ENCODE measurements at regions not wholly inside any gene's neighbourhood (a gene's known extent, or its start where the extent isn't known, plus 50 kb on each side); places are given as distances from the start of the nearest gene placed in this dataset.

DNA sequence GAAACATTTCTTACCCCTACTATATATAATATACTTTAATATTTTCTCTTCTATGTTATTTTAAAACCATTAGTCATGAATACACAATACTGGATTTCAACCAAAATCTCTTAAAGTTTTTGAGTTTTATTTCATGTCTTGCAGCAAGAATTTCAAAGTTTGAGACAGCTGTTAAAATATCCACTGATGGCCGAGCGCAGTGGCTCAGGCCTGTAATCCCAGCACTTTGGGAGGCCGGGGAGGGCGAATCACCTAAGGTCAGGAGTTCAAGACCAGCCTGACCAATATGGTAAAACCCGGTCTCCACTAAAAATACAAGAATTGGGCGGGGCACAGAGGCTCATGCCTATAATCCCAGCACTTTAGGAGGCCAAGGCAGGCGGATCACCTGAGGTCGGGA is 59.7 kb upstream of the DAPK1 start:
- no CpG with 5 or more reads among the region's 8 CpGs for WGBS (ENCODE audit: extremely low coverage, insufficient read length, low lambda C conversion rate)
- Histone ChIP-seq H3K4me2 (ENCODE audit: insufficient read depth, insufficient read length, low read length) (no peak overlapping the region), H3K27me3 (ENCODE audit: insufficient read depth, low read length) (no peaks in the 10 kb centered on the region; the same call in 1 of the 2 replicates), H2BK15ac (ENCODE audit: low read depth, low read length) (no peak overlapping the region), H3K18ac (ENCODE audit: insufficient read length, low read depth, low read length) (no peak overlapping the region), H3K9ac (ENCODE audit: extremely low read depth, insufficient read length, low read length) (no peak overlapping the region), H3K14ac (ENCODE audit: insufficient read depth, low read length) (no peak overlapping the region), H3K27ac (ENCODE audit: insufficient read length, low read depth, low read length) (no peak overlapping the region), H3K79me2 (ENCODE audit: insufficient read depth, low read length) (no peaks in the 10 kb centered on the region), H3K4ac (ENCODE audit: low read depth, low read length) (no peak overlapping the region), H4K5ac (ENCODE audit: insufficient read length, low read depth, low read length) (no peak overlapping the region), H3K79me1 (ENCODE audit: insufficient read depth, low read depth, low read length, poor library complexity, severe bottlenecking) (no peaks in the 10 kb centered on the region), H3K23me2 (ENCODE audit: insufficient read length, low read depth, low read length, poor library complexity, severe bottlenecking) (no peaks in the 10 kb centered on the region), H2BK120ac (ENCODE audit: low read depth, low read length, poor library complexity, severe bottlenecking) (no peak overlapping the region), H4K8ac (replicated peaks; ENCODE audit: insufficient read length, low read depth, low read length) (no peak overlapping the region), H3T11ph (ENCODE audit: low read length) (no peak overlapping the region), H2BK20ac (ENCODE audit: low read depth, low read length, poor library complexity, severe bottlenecking) (no peak overlapping the region), H2AFZ (ENCODE audit: low read length) (no peak overlapping the region), H4K20me1 (ENCODE audit: control insufficient read depth, insufficient read depth, insufficient read length) (no peaks in the 10 kb centered on the region), H4K91ac (ENCODE audit: insufficient read length, low read depth, low read length) (no peak overlapping the region), H2BK5ac (ENCODE audit: insufficient read length, low read length) (no peak overlapping the region), H3K9me3 (ENCODE audit: control insufficient read depth, low read depth, low read length) (no peaks in the 10 kb centered on the region), H3K23ac (ENCODE audit: insufficient read length, low read depth, low read length) (no peak overlapping the region), H2BK12ac (ENCODE audit: insufficient read length, low read depth, low read length) (no peak overlapping the region), H3K56ac (ENCODE audit: insufficient read length, low read depth, low read length) (no peak overlapping the region), H2AK5ac (ENCODE audit: insufficient read length, low read length) (no peak overlapping the region), H3K4me1 (ENCODE audit: insufficient read depth, low read length) (peaks cover 8% of the 10 kb centered on the region)
- TF ChIP-seq, protein P1, sequence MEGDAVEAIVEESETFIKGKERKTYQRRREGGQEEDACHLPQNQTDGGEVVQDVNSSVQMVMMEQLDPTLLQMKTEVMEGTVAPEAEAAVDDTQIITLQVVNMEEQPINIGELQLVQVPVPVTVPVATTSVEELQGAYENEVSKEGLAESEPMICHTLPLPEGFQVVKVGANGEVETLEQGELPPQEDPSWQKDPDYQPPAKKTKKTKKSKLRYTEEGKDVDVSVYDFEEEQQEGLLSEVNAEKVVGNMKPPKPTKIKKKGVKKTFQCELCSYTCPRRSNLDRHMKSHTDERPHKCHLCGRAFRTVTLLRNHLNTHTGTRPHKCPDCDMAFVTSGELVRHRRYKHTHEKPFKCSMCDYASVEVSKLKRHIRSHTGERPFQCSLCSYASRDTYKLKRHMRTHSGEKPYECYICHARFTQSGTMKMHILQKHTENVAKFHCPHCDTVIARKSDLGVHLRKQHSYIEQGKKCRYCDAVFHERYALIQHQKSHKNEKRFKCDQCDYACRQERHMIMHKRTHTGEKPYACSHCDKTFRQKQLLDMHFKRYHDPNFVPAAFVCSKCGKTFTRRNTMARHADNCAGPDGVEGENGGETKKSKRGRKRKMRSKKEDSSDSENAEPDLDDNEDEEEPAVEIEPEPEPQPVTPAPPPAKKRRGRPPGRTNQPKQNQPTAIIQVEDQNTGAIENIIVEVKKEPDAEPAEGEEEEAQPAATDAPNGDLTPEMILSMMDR (conservative IDR thresholded peaks at IDR 0.05): no peak
- Mint-ChIP-seq H3K27ac (no peak overlapping the region), H3K4me3 (no peak overlapping the region), H3K4me1 (peaks cover 14 to 25% of the 10 kb centered on the region in 2 experiments), H3K36me3 (ENCODE audit: insufficient read depth in 1 of 3, low read depth in 3 of 3) (no peaks in the 10 kb centered on the region), H3K9me3 (no peaks in the 10 kb centered on the region), H3K27me3 (ENCODE audit: low read depth) (peaks cover 5% of the 10 kb centered on the region; the same call in 1 of the 2 replicates)
- no peak for DNase-seq
